HL-60 (cell line): ENCODE measurements at regions not wholly inside any gene's neighbourhood (a gene's known extent, or its start where the extent isn't known, plus 50 kb on each side); places are given as distances from the start of the nearest gene placed in this dataset.

Experiments
- DNase-seq, 2 experiments: peaks; one replicate each; pipeline ENCODE4 v3.0.0-alpha.2; 2010 to 2020; ENCODE audit warnings: low read depth in 1 of 2, low spot score in 1 of 2
- H3K27ac ChIP-seq: fragments of 250-450 bp; sonication (Bioruptor Pico); replicated peaks from 2 replicates; pipeline ENCODE4 v1.5.1; 2020; ENCODE audit warnings: mild to moderate bottlenecking, moderate library complexity
- H3K27me3 ChIP-seq: fragments of 250-450 bp; sonication (Bioruptor Pico); 2 replicates; pipeline ENCODE4 v1.5.1; 2021; ENCODE audit warnings: mild to moderate bottlenecking, moderate library complexity; ENCODE audit not compliant: insufficient read depth, poor library complexity, severe bottlenecking
- H3K4me3 ChIP-seq: replicated peaks from 2 replicates; pipeline ENCODE4 v1.5.1; 2011; ENCODE audit warnings: mild to moderate bottlenecking, control low read depth, low read length; ENCODE audit not compliant: insufficient read depth
- CTCF ChIP-seq: IDR thresholded peaks from one replicate; pipeline ENCODE4 v1.5.1; 2011; ENCODE audit warnings: low read length, control low read depth, inconsistent platforms; ENCODE audit not compliant: insufficient read depth
- GABPA ChIP-seq: IDR thresholded peaks from 2 replicates; pipeline ENCODE4 v1.6.1; 2012; ENCODE audit warnings: low read depth
- POLR2AphosphoS5 ChIP-seq: IDR thresholded peaks from 2 replicates; pipeline ENCODE4 v1.6.1; 2012; ENCODE audit warnings: low read depth
- REST ChIP-seq: IDR thresholded peaks from 2 replicates; pipeline ENCODE4 v1.6.1; 2012; ENCODE audit warnings: low read depth; ENCODE audit not compliant: insufficient replicate concordance
- SPI1 ChIP-seq: IDR thresholded peaks from 2 replicates; pipeline ENCODE4 v1.6.1; 2012; ENCODE audit warnings: low read depth, mild to moderate bottlenecking, borderline replicate concordance

- no peak for TF ChIP-seq SPI1
- no peak for TF ChIP-seq CTCF
- no peak for TF ChIP-seq REST
- TF ChIP-seq POLR2AphosphoS5 = no peak
- no peak for TF ChIP-seq GABPA
- DNase-seq = no peak
- Histone ChIP-seq H3K27me3 (no peaks in the 10 kb centered on the region), H3K27ac (no peak overlapping the region), H3K4me3 (no peak overlapping the region)
Measured at GRCh38 chr6:114398481-114398880, 55.7 kb upstream of the HS3ST5 start.
